ENCODE measurements at regions not wholly inside any gene's neighbourhood (a gene's known extent, or its start where the extent isn't known, plus 50 kb on each side); places are given as distances from the start of the nearest gene placed in this dataset.

- TF ChIP-seq EZH2 (IDR thresholded peaks at IDR 0.05; ENCODE audit: borderline replicate concordance, low read length) (no peak), CTCF (IDR thresholded peaks at IDR 0.05; ENCODE audit: low read length) (no peak)
These were observed 68.4 kb upstream of the CCN2 start for GRCh38 chr6:132019586-132019985.
